K562 (cell line): ENCODE measurements at regions not wholly inside any gene's neighbourhood (a gene's known extent, or its start where the extent isn't known, plus 50 kb on each side); places are given as distances from the start of the nearest gene placed in this dataset.

Source experiments
- MIER1 ChIP-seq: fragments of 450-650 bp; IDR thresholded peaks from 2 replicates; pipeline ENCODE4 v1.6.1; 2016; ENCODE audit warnings: antibody characterized with exemption, mild to moderate bottlenecking, low read depth
- ZFX ChIP-seq: sonication (generic); formaldehyde crosslinking; IDR thresholded peaks from 2 replicates; pipeline ENCODE4 v1.8.0; 2022; ENCODE audit warnings: mild to moderate bottlenecking, missing genetic modification reagents, moderate library complexity

- no peak for TF ChIP-seq MIER1
- no peak for TF ChIP-seq ZFX (CRISPR knock-in tag)
Measured at GRCh38 chr5:30572279-30572678, 621.2 kb upstream of the CDH6 start.
